ENCODE measurements at regions not wholly inside any gene's neighbourhood (a gene's known extent, or its start where the extent isn't known, plus 50 kb on each side); places are given as distances from the start of the nearest gene placed in this dataset.

GRCh38 chr11:8794126-8794525 lies 111.5 kb downstream of the RPL27A start:
- FAIRE-seq (no peak), DNase-seq (peak in 1 of 2 donors; percentile 23)
- Histone ChIP-seq H3K4me3 (ENCODE audit: low read depth in 1 of 3, low read length in 3 of 3) (peak overlapping the region in 1 of 3 donors; percentile 18), H3K36me3 (ENCODE audit: control insufficient read depth in 3 of 3, insufficient read depth in 2 of 3, low read depth in 1 of 3, low read length in 3 of 3) (peaks cover 0 to 5% (median 0%) of the 10 kb centered on the region in 3 donors), H3K27ac (ENCODE audit: low read depth in 1 of 3, low read length in 2 of 3) (peak overlapping the region; percentile 53 to 89 (median 75)), H3K4me1 (ENCODE audit: control insufficient read depth in 3 of 3, insufficient read depth in 2 of 3, low read depth in 1 of 3, low read length in 2 of 3) (peaks cover 2 to 26% (median 19%) of the 10 kb centered on the region in 3 donors), H3K9me3 (ENCODE audit: control insufficient read depth in 2 of 2, insufficient read depth in 1 of 2, low read depth in 1 of 2, low read length in 1 of 2) (no peaks in the 10 kb centered on the region), H3K27me3 (ENCODE audit: control insufficient read depth in 3 of 3, insufficient read depth in 3 of 3, low read length in 3 of 3) (no peaks in the 10 kb centered on the region)
- WGBS, 3 donors = 14 to 44% (median 39%) methylated on average over 6 of the region's 6 CpGs

DNA sequence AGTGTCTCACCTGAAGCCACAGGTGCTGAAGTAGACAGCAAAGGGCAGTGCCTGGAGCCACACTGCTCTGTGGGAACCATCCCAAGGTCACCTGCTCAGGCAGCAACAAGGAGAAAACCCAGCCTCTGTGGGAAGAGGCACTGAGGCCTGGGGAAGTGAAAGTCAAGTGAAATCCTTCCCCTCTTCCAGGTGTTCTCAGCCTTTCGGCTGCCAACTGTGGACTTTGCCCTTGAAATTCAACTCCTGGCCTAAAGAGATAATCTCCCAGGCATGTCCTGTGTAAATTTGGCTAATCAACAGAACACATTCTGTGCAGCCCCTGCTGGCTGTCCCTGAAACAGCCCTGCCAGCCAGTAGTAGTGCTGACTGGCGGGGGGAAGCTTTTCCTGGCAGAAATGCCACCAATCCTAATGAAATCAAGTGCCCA lies 112.1 kb downstream of the RPL27A start:
- Histone ChIP-seq H3K27me3 (ENCODE audit: control insufficient read depth in 3 of 3, insufficient read depth in 3 of 3, low read length in 3 of 3) (no peaks in the 10 kb centered on the region), H3K4me3 (ENCODE audit: low read depth in 1 of 3, low read length in 3 of 3) (no peak overlapping the region), H3K27ac (ENCODE audit: low read depth in 1 of 3, low read length in 2 of 3) (peak overlapping the region; percentile 53 to 89 (median 75)), H3K4me1 (ENCODE audit: control insufficient read depth in 3 of 3, insufficient read depth in 2 of 3, low read depth in 1 of 3, low read length in 2 of 3) (peaks cover 2 to 26% (median 17%) of the 10 kb centered on the region in 3 donors), H3K36me3 (ENCODE audit: control insufficient read depth in 3 of 3, insufficient read depth in 2 of 3, low read depth in 1 of 3, low read length in 3 of 3) (peaks cover 0 to 9% (median 0%) of the 10 kb centered on the region in 3 donors), H3K9me3 (ENCODE audit: control insufficient read depth in 2 of 2, insufficient read depth in 1 of 2, low read depth in 1 of 2, low read length in 1 of 2) (no peaks in the 10 kb centered on the region)
- WGBS, 3 donors = 15 to 63% (median 41%) methylated on average over 2 of the region's 2 CpGs
- DNase-seq = peak; percentile 91 to 94
- no peak for FAIRE-seq

- FAIRE-seq (no peak), DNase-seq (no peak)
- no peaks in the 10 kb centered on the region for H3K27me3 ChIP-seq (ENCODE audit: control insufficient read depth in 3 of 3, insufficient read depth in 3 of 3, low read length in 3 of 3)
- H3K36me3 ChIP-seq (ENCODE audit: control insufficient read depth in 3 of 3, insufficient read depth in 2 of 3, low read depth in 1 of 3, low read length in 3 of 3) = peaks cover 0 to 8% (median 0%) of the 10 kb centered on the region in 3 donors
- H3K9me3 ChIP-seq (ENCODE audit: control insufficient read depth in 2 of 2, insufficient read depth in 1 of 2, low read depth in 1 of 2, low read length in 1 of 2) = no peaks in the 10 kb centered on the region
- no peak overlapping the region for H3K27ac ChIP-seq (ENCODE audit: low read depth in 1 of 3, low read length in 2 of 3)
- no peak overlapping the region for H3K4me3 ChIP-seq (ENCODE audit: low read depth in 1 of 3, low read length in 3 of 3)
- WGBS, 3 donors = 3 to 48% (median 45%) methylated on average over 1 of the region's 1 CpG
- H3K4me1 ChIP-seq (ENCODE audit: control insufficient read depth in 3 of 3, insufficient read depth in 2 of 3, low read depth in 1 of 3, low read length in 2 of 3) = peaks cover 2 to 18% (median 10%) of the 10 kb centered on the region in 3 donors
Measured at GRCh38 chr11:8796941-8797340, 114.0 kb upstream of the AKIP1 start.

DNA sequence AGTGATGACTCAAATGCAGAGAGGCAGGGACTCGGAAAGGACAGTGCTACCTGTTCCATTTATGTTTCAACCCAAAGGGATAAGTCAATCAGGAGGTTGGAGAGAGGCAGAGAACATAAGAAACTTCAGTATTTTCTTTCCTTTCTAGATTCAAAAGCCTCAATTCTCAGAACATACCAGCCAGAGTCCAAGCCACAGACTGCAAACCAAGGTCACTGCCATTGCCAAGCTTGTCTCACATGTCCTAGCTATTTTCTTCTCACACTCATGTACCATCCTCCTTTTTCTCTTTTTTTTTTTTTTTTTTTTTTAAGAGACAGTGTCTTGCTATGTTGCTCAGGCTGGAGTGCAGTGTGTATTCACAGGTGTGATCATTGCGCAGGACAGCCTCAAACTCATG lies 111.7 kb upstream of the AKIP1 start:
- FAIRE-seq = no peak
- H3K27ac ChIP-seq (ENCODE audit: low read depth in 1 of 3, low read length in 2 of 3) = peak overlapping the region in 1 of 3 donors; percentile 59

DNA sequence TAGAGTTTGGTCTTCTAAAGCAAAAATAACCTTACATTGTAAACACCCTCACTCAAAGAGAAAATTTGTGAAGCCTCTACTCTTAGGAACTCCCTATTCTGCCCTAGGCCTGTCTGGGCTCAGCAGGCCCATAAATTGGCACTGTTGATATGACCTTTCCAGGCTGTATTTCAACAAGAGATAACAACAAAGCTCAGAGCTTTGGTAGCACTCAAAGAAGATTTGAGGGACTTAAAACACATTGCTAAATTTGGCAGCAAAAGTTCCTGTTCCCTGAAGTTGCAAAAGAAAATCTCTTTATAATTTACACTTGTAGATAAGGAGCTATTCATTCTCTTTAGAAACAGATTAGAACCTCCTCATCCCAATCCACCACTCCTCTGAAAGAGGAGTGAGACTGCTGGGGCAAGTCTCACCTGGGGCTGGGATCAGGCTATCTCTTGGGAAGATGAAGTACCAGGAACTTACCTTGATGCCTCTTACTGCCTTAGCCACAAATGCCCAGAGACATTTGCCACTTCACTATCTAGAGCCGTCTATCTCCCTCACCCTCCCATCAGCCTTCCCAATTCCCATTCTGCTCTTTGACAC lies 110.4 kb upstream of the AKIP1 start:
- peaks cover 0 to 5% (median 0%) of the 10 kb centered on the region in 3 donors for H3K4me1 ChIP-seq (ENCODE audit: control insufficient read depth in 3 of 3, insufficient read depth in 2 of 3, low read depth in 1 of 3, low read length in 2 of 3)
- peaks cover 0 to 11% (median 0%) of the 10 kb centered on the region in 3 donors for H3K36me3 ChIP-seq (ENCODE audit: control insufficient read depth in 3 of 3, insufficient read depth in 2 of 3, low read depth in 1 of 3, low read length in 3 of 3)
- H3K4me3 ChIP-seq (ENCODE audit: low read depth in 1 of 3, low read length in 3 of 3) = no peak overlapping the region
- peak overlapping the region in 1 of 3 donors; percentile 28 for H3K27ac ChIP-seq (ENCODE audit: low read depth in 1 of 3, low read length in 2 of 3)
- no peaks in the 10 kb centered on the region for H3K9me3 ChIP-seq (ENCODE audit: control insufficient read depth in 2 of 2, insufficient read depth in 1 of 2, low read depth in 1 of 2, low read length in 1 of 2)
- H3K27me3 ChIP-seq (ENCODE audit: control insufficient read depth in 3 of 3, insufficient read depth in 3 of 3, low read length in 3 of 3) = no peaks in the 10 kb centered on the region
- DNase-seq = no peak
- FAIRE-seq = no peak
- WGBS, 3 donors = 15 to 58% (median 27%) methylated on average over 1 of the region's 1 CpG

More for the DNA sequence above, 111.7 kb upstream of the AKIP1 start:
- DNase-seq = no peak
- H3K27me3 ChIP-seq (ENCODE audit: control insufficient read depth in 3 of 3, insufficient read depth in 3 of 3, low read length in 3 of 3) = no peaks in the 10 kb centered on the region
- H3K4me1 ChIP-seq (ENCODE audit: control insufficient read depth in 3 of 3, insufficient read depth in 2 of 3, low read depth in 1 of 3, low read length in 2 of 3) = peaks cover 2 to 11% (median 8%) of the 10 kb centered on the region in 3 donors
- H3K36me3 ChIP-seq (ENCODE audit: control insufficient read depth in 3 of 3, insufficient read depth in 2 of 3, low read depth in 1 of 3, low read length in 3 of 3) = peaks cover 0 to 11% (median 0%) of the 10 kb centered on the region in 3 donors
- 85 to 87% (median 86%) methylated on average over 2 of the region's 2 CpGs for WGBS, 3 donors
- no peak overlapping the region for H3K4me3 ChIP-seq (ENCODE audit: low read depth in 1 of 3, low read length in 3 of 3)
- no peaks in the 10 kb centered on the region for H3K9me3 ChIP-seq (ENCODE audit: control insufficient read depth in 2 of 2, insufficient read depth in 1 of 2, low read depth in 1 of 2, low read length in 1 of 2)

DNA sequence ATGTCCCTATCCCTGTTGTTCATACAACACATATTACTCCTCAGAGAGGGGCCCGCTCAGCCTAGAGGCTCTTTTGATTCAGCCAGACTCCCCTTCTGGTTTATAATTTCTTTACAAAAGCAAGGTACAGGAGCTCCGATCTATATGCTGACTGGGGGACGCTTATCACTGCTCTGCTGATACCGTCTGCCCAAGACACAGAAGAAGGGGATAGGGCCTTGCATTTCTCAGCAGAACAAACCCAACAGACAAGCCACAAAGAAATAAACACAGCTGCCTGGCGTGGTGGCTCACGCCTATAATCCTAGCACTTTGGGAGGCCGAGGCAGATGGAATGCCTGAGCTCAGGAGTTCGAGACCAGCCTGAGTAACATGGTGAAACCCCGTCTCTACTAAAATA lies 109.9 kb upstream of the AKIP1 start:
- no peaks in the 10 kb centered on the region for H3K9me3 ChIP-seq (ENCODE audit: control insufficient read depth in 2 of 2, insufficient read depth in 1 of 2, low read depth in 1 of 2, low read length in 1 of 2)
- 87 to 89% (median 88%) methylated on average over 9 of the region's 9 CpGs for WGBS, 3 donors
- H3K4me3 ChIP-seq (ENCODE audit: low read depth in 1 of 3, low read length in 3 of 3) = no peak overlapping the region
- peaks cover 0 to 11% (median 0%) of the 10 kb centered on the region in 3 donors for H3K36me3 ChIP-seq (ENCODE audit: control insufficient read depth in 3 of 3, insufficient read depth in 2 of 3, low read depth in 1 of 3, low read length in 3 of 3)
- H3K4me1 ChIP-seq (ENCODE audit: control insufficient read depth in 3 of 3, insufficient read depth in 2 of 3, low read depth in 1 of 3, low read length in 2 of 3) = peaks cover 0 to 5% (median 0%) of the 10 kb centered on the region in 3 donors
- FAIRE-seq = no peak
- H3K27ac ChIP-seq (ENCODE audit: low read depth in 1 of 3, low read length in 2 of 3) = peak overlapping the region in 1 of 3 donors; percentile 28
- H3K27me3 ChIP-seq (ENCODE audit: control insufficient read depth in 3 of 3, insufficient read depth in 3 of 3, low read length in 3 of 3) = no peaks in the 10 kb centered on the region
- DNase-seq = no peak

DNA sequence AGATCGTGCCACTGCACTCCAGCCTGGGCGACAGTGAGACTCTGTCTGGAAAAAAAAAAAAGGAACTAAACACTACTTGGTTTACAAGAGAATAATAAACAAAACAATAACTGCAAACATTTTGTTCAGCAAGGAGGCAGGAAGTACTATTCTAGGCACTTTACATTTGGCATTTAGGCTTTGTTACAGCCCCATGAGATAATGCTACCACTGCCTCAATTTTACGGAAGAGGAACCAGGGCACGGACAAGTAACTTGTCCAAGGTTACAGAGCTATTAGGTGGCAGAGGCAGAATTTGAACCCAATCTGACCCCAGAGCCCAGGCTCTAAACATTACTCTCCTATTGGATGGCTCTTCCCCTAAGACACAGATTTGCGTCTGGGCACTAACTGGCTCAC lies 108.7 kb upstream of the AKIP1 start:
- H3K27me3 ChIP-seq (ENCODE audit: control insufficient read depth in 3 of 3, insufficient read depth in 3 of 3, low read length in 3 of 3) = no peaks in the 10 kb centered on the region
- 75 to 92% (median 83%) methylated on average over 5 of the region's 5 CpGs for WGBS, 3 donors
- H3K36me3 ChIP-seq (ENCODE audit: control insufficient read depth in 3 of 3, insufficient read depth in 2 of 3, low read depth in 1 of 3, low read length in 3 of 3) = peaks cover 0 to 14% (median 0%) of the 10 kb centered on the region in 3 donors
- peak overlapping the region in 1 of 3 donors; percentile 65 for H3K27ac ChIP-seq (ENCODE audit: low read depth in 1 of 3, low read length in 2 of 3)
- FAIRE-seq (no peak), DNase-seq (no peak)
- H3K4me1 ChIP-seq (ENCODE audit: control insufficient read depth in 3 of 3, insufficient read depth in 2 of 3, low read depth in 1 of 3, low read length in 2 of 3) = peaks cover 0 to 11% (median 4%) of the 10 kb centered on the region in 3 donors
- H3K9me3 ChIP-seq (ENCODE audit: control insufficient read depth in 2 of 2, insufficient read depth in 1 of 2, low read depth in 1 of 2, low read length in 1 of 2) = no peaks in the 10 kb centered on the region
- no peak overlapping the region for H3K4me3 ChIP-seq (ENCODE audit: low read depth in 1 of 3, low read length in 3 of 3)

DNA sequence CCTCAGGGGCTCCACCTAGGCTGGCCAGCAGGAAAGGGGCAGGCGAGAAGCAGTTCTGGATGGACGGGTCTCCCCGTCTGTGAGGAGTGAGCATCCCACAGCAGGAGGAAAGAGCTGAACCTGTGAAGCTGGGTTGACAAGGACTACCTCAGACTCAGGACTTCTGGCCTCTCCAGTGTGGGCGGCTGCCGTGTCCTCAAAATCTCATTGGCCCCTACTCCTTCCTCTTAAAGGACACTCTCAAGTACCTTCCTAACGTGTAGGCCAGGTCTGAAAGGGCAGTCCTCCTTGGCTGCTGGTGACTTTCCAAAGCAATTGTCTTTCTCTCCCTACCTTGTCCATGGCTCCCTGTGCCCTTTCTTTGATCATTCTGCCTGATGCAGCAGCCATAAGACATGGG lies 107.0 kb upstream of the AKIP1 start:
- WGBS, 3 donors = 81 to 83% (median 81%) methylated on average over 6 of the region's 6 CpGs
- H3K4me3 ChIP-seq (ENCODE audit: low read depth in 1 of 3, low read length in 3 of 3) = no peak overlapping the region
- H3K36me3 ChIP-seq (ENCODE audit: control insufficient read depth in 3 of 3, insufficient read depth in 2 of 3, low read depth in 1 of 3, low read length in 3 of 3) = peaks cover 0 to 14% (median 0%) of the 10 kb centered on the region in 3 donors
- peaks cover 5 to 19% (median 18%) of the 10 kb centered on the region in 3 donors for H3K4me1 ChIP-seq (ENCODE audit: control insufficient read depth in 3 of 3, insufficient read depth in 2 of 3, low read depth in 1 of 3, low read length in 2 of 3)
- H3K27me3 ChIP-seq (ENCODE audit: control insufficient read depth in 3 of 3, insufficient read depth in 3 of 3, low read length in 3 of 3) = no peaks in the 10 kb centered on the region
- FAIRE-seq (no peak), DNase-seq (no peak)
- H3K9me3 ChIP-seq (ENCODE audit: control insufficient read depth in 2 of 2, insufficient read depth in 1 of 2, low read depth in 1 of 2, low read length in 1 of 2) = no peaks in the 10 kb centered on the region
- peak overlapping the region in 1 of 3 donors; percentile 9 for H3K27ac ChIP-seq (ENCODE audit: low read depth in 1 of 3, low read length in 2 of 3)
